Body of pancreas (tissue), 4 donors: ENCODE measurements at regions not wholly inside any gene's neighbourhood (a gene's known extent, or its start where the extent isn't known, plus 50 kb on each side); places are given as distances from the start of the nearest gene placed in this dataset.

Experiments used
- ATAC-seq: fragments of 150-250 bp; one replicate; pipeline ENCODE4 v1.9.1; 2016
- DNase-seq, 4 donors: peaks; one replicate each; pipeline ENCODE4 v3.0.0-alpha.2; 2019
- H3K27ac ChIP-seq, 4 donors: fragments of 200-600 bp; sonication (generic); 1 replicate in 3 of 4; 2 replicates in 1 of 4; pipeline versions ENCODE4 v1.5.1 to v1.6.1; 2016 to 2019; ENCODE audit warnings: mild to moderate bottlenecking in 1 of 4, mixed read lengths in 1 of 4, moderate library complexity in 1 of 4
- H3K27me3 ChIP-seq, 2 donors: fragments of 200-600 bp; sonication (generic); one replicate each; pipeline ENCODE4 v1.6.0; 2016; ENCODE audit warnings: mild to moderate bottlenecking in 1 of 2
- H3K36me3 ChIP-seq, 2 donors: fragments of 200-600 bp; sonication (generic); replicated peaks in 1 of 2; 2 replicates each; pipeline ENCODE4 v1.5.1; 2016; ENCODE audit warnings: low read depth in 2 of 2; ENCODE audit not compliant: insufficient read depth in 1 of 2
- H3K4me1 ChIP-seq: fragments of 200-600 bp; sonication (generic); one replicate; pipeline ENCODE4 v1.6.0; 2016
- H3K4me3 ChIP-seq, 2 donors: fragments of 200-600 bp; sonication (generic); 1 replicate in 1 of 2; 2 replicates in 1 of 2; pipeline ENCODE4 v1.5.1; 2016 to 2019
- H3K9me3 ChIP-seq, 3 donors: fragments of 200-600 bp; sonication (generic); 1 replicate in 2 of 3; 2 replicates in 1 of 3; pipeline ENCODE4 v1.5.1; 2016
- POLR2A ChIP-seq, 3 donors: fragments of 450-650 bp; IDR thresholded peaks; one replicate each; pipeline ENCODE4 v1.6.1; 2016; ENCODE audit warnings: antibody characterized with exemption in 3 of 3, mild to moderate bottlenecking in 2 of 3
- WGBS, 2 donors: methylation state at CpG; one replicate each; pipeline ENCODE4 v1.1.5; 2017; 5-methylcytosine and 5-hydroxymethylcytosine counted together
- intact Hi-C: fragments of 100-400 bp; cut with DNase I; formaldehyde crosslinking; loops from one replicate; pipeline ENCODE4 v1.15.1; 2023
- TF ChIP-seq, protein P1 (sequence below), 7 experiments: fragments of 450-650 bp in 4 of 7; fragments of 200-600 bp in 3 of 7; sonication (generic) in 3 of 7; IDR thresholded peaks; one replicate each; pipeline ENCODE4 v1.5.1; 2016 to 2019; ENCODE audit warnings: antibody characterized with exemption in 7 of 7

DNA sequence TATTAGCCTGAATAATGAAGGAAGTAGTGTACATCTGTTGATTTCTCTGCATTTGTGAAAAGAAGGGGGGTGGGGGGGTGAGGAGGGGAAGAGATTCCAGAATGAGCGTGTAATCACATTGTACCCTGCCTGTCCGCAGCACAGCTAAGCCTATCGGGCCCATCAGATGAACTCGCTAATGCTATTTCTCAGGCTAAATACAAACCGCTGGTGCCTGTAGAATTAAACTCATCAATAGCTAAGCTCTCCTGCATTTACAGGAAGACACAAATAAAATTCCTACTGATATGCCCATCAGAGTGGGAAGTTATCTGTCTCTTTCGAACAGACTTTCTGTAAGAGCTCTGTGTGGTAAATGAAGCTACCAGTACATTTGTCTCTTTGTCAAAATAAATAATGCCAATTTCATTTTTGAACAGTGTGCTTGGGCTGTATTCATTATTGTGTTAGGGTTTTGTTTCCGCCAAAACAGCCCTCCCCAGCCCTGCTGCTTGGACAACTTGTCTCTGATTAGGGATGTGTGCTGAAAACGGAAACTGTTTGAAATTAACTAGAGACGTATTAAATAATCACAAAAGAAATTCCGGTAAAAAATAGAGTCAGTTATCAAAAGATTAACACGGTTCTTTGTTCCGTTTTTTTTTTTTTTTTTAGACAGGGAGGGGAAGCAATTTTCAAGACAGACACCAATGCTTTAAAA is 305.4 kb downstream of the TTLL7 start:
- H3K4me3 ChIP-seq, result no peak overlapping the region
- H3K27ac ChIP-seq, result peak overlapping the region in 3 of 4 donors; percentile 63 to 72 (median 63)

DNA sequence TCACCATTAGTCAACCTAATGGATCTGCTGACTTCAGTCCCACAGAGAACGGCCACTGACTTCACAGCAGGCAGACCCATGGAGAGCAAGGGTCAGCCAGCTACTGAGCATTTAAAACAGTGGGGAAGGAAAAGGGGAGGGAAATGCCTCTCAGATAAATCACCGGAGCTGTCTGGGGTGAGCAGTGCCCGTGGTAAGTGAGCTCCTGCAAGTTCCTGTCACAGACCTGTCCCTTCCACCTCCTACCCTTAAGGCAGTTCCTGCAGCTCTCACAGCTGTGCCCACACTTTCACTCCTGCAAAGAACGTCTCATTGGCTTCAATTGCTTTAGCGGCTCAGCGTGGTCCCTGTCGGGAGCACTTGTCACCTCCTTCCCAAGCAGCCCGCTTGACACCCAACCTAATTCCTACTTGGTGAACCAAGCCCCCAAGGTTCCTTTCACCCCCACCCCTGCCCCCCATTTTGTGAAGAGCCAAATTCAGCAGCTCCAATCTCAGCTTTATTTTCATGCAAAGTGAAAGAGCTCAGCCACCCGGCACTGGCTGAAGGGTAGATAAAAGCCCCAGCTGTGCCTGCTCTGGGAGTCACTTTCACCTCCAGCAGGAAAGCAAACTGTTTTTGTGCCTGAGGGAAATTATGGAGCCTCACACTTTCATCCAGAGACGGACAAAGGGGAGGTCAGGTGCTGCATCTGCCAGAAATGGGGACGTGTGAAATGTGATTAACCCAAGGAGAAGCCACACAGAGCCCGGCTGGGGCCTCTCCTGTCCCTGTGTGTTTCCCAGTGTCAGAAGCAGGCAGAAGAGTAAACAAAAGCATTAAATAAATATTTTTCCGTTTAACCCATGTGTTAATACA is 306.2 kb downstream of the TTLL7 start:
- H3K9me3 ChIP-seq, result no peaks in the 10 kb centered on the region
- DNase-seq, result peak; percentile 26 to 53 (median 31)
- 6 to 7% methylated on average over 13 of the region's 13 CpGs for WGBS, 2 donors
- no peaks in the 10 kb centered on the region for H3K27me3 ChIP-seq
- peaks cover 16% of the 10 kb centered on the region for H3K4me1 ChIP-seq
- peak overlapping the region in 1 of 2 donors; percentile 15 for H3K4me3 ChIP-seq
- peak overlapping the region in 3 of 4 donors; percentile 63 to 72 (median 63) for H3K27ac ChIP-seq
- ATAC-seq, result peak; percentile 75
- peak in 2 of 3 donors; percentile 20 to 25 for TF ChIP-seq POLR2A (IDR thresholded peaks at IDR 0.05)
- TF ChIP-seq, protein P1, sequence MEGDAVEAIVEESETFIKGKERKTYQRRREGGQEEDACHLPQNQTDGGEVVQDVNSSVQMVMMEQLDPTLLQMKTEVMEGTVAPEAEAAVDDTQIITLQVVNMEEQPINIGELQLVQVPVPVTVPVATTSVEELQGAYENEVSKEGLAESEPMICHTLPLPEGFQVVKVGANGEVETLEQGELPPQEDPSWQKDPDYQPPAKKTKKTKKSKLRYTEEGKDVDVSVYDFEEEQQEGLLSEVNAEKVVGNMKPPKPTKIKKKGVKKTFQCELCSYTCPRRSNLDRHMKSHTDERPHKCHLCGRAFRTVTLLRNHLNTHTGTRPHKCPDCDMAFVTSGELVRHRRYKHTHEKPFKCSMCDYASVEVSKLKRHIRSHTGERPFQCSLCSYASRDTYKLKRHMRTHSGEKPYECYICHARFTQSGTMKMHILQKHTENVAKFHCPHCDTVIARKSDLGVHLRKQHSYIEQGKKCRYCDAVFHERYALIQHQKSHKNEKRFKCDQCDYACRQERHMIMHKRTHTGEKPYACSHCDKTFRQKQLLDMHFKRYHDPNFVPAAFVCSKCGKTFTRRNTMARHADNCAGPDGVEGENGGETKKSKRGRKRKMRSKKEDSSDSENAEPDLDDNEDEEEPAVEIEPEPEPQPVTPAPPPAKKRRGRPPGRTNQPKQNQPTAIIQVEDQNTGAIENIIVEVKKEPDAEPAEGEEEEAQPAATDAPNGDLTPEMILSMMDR (IDR thresholded peaks at IDR 0.05), result no peak
- intact Hi-C loops, result no loop called here
- H3K36me3 ChIP-seq, result no peaks in the 10 kb centered on the region

More for the DNA sequence above, 305.4 kb downstream of the TTLL7 start:
- no peak for TF ChIP-seq POLR2A (IDR thresholded peaks at IDR 0.05)
- TF ChIP-seq, protein P1 (IDR thresholded peaks at IDR 0.05), result no peak
- peaks cover 16% of the 10 kb centered on the region for H3K4me1 ChIP-seq
- intact Hi-C loops, result no loop called here
- H3K9me3 ChIP-seq, result no peaks in the 10 kb centered on the region
- ATAC-seq (peak; percentile 76), DNase-seq (peak in 1 of 4 donors; percentile 18)
- WGBS, 2 donors, result 3 to 8% methylated on average over 12 of the region's 12 CpGs
- no peaks in the 10 kb centered on the region for H3K27me3 ChIP-seq
- H3K36me3 ChIP-seq, result no peaks in the 10 kb centered on the region

DNA sequence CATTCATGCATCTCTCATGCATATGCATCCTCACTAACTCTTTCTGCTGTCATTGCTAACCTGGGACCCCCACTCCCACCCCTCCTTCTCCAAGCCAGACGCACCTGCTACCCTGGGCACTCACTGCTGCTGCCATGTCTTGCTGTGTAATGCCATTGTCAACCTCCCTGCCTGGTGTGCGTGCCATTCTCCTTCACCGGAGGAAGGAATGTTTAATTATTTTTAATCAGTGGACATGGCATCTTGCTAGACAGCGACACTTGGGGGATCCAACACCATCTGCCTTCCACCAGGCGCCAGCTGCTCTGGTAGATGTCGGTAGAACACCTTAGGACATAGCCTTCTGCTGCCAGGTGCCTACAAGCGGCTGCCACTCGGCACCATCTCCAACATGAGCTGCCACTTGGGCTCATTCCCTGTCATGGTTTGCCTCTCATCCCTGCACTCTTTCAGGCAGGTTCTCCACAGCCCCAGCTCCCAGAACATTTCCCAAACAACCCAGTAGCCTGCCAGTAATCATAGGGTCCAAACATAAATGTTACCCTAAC is 306.9 kb downstream of the TTLL7 start:
- no peak for TF ChIP-seq POLR2A (IDR thresholded peaks at IDR 0.05)
- TF ChIP-seq, protein P1 (IDR thresholded peaks at IDR 0.05), result no peak
- no peaks in the 10 kb centered on the region for H3K9me3 ChIP-seq
- no peaks in the 10 kb centered on the region for H3K36me3 ChIP-seq
- peak overlapping the region in 1 of 4 donors; percentile 72 for H3K27ac ChIP-seq
- H3K27me3 ChIP-seq, result no peaks in the 10 kb centered on the region
- no peak overlapping the region for H3K4me3 ChIP-seq
- H3K4me1 ChIP-seq, result peaks cover 16% of the 10 kb centered on the region
- WGBS, 2 donors, result 97 to 98% methylated on average over 8 of the region's 8 CpGs
- intact Hi-C loops, result no loop called here
- no peak for DNase-seq
- no peak for ATAC-seq

DNA sequence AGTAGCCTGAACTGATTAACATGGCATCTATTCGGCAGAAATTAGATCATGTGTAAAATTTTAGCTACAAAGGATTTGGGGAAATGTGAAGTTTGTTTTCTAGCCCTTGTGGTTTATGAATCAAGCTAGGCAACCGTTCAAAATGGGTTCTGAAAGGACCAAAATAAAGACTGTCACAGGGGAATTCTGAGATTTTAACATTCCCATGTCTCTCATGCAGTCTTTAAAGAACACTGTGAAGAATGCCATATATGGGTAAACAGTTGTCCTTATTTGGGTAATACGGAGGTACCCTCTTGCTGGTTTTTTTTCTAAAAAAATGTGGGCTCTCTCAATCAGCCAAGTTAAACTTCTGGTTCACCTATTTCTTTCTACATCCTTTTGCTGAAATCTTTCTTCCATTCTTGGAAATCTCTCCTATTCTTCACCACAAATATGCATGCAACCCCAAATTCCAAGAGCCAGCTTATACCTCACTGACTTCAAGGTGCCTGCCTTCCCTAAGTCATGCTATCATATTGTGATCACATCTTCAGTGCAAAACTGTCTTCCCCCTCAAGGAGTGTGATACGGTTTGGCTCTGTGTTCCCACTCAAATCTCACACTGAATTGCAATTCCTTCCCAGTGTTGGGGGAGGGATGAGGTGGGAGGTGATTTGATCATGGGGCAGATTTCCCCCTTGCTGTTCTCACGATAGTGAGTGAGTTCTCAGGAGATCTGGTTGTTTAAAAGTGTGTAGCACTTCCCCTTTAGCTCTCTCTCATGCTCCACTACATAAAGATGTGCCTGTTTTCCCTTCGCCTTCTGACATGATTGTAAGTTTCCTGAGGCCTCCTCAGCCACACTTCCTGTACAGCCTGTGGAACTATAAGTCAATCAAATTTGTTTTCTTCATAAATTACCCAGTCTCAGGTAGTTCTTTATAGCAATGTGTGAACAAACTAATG is 308.7 kb downstream of the TTLL7 start:
- intact Hi-C loops, result no loop called here
- Histone ChIP-seq H3K36me3 (no peaks in the 10 kb centered on the region), H3K4me3 (no peak overlapping the region), H3K27ac (no peak overlapping the region), H3K27me3 (no peaks in the 10 kb centered on the region), H3K9me3 (no peaks in the 10 kb centered on the region), H3K4me1 (peaks cover 16% of the 10 kb centered on the region)
- ATAC-seq (no peak), DNase-seq (no peak)
- WGBS, 2 donors, result 87 to 88% methylated on average over 6 of the region's 6 CpGs
- TF ChIP-seq POLR2A (IDR thresholded peaks at IDR 0.05), result no peak
- TF ChIP-seq, protein P1 (IDR thresholded peaks at IDR 0.05), result no peak
